Psoas muscle (tissue), 7 donors: ENCODE measurements at regions not wholly inside any gene's neighbourhood (a gene's known extent, or its start where the extent isn't known, plus 50 kb on each side); places are given as distances from the start of the nearest gene placed in this dataset.

Experiments used
- ATAC-seq, 4 donors: fragments of 200-7000 bp; cut with Tn5 transposase; one replicate each; pipeline ENCODE4 v1.9.1; 2020; ENCODE audit warnings: moderate library complexity in 3 of 4, mild to moderate bottlenecking in 2 of 4
- DNase-seq, 2 donors: peaks; one replicate each; pipeline ENCODE4 v3.0.0-alpha.2; 2020
- H3K27ac ChIP-seq: fragments of 200-600 bp; one replicate; pipeline ENCODE4 v1.8.0; 2022
- H3K27me3 ChIP-seq, 3 donors: fragments of 200-600 bp in 1 of 3; one replicate each; pipeline versions ENCODE4 v1.6.1 to v1.8.0; 2013 to 2022; ENCODE audit warnings: low read length in 2 of 3, mild to moderate bottlenecking in 2 of 3, moderate library complexity in 1 of 3; ENCODE audit not compliant: insufficient read depth in 3 of 3
- H3K36me3 ChIP-seq, 2 donors: fragments of 200-600 bp in 1 of 2; one replicate each; pipeline versions ENCODE4 v1.6.1 to v1.8.0; 2013 to 2022; ENCODE audit warnings: low read depth in 1 of 2, mild to moderate bottlenecking in 1 of 2, moderate library complexity in 1 of 2; ENCODE audit not compliant: insufficient read depth in 1 of 2
- H3K4me1 ChIP-seq: fragments of 200-600 bp; one replicate; pipeline ENCODE4 v1.8.0; 2022
- H3K4me3 ChIP-seq: fragments of 200-600 bp; one replicate; pipeline ENCODE4 v1.8.0; 2022; ENCODE audit warnings: mild to moderate bottlenecking
- H3K9me3 ChIP-seq: fragments of 200-600 bp; one replicate; pipeline ENCODE4 v1.8.0; 2022
- CTCF ChIP-seq: fragments of 200-600 bp; IDR thresholded peaks from one replicate; pipeline ENCODE4 v1.8.0; 2022; ENCODE audit warnings: antibody characterized with exemption
- WGBS, 3 donors: extraction: QIAGEN DNeasy Blood & Tissue Kit; methylation state at CpG; one replicate each; pipeline versions ENCODE4 v1.1.6 to v1.1.7; 2013; 5-methylcytosine and 5-hydroxymethylcytosine counted together
- intact Hi-C, 2 donors: fragments of 100-400 bp; cut with DNase I; formaldehyde crosslinking; loops; one replicate each; pipeline versions ENCODE4 v1.11.0 to v1.14.2; 2022
- donor health status: healthy with polysubstance abuse.
- donor health status: DM: no; HTN: no; CAD: no; lungs with moderate emphysema.
- donor health status: Bipolar disorder and iron deficiency.
- donor health status: healthy.
- donor health status: DM: yes; HTN: yes; CAD: no.
- donor health status: DM: no; HTN: no; CAD: no.
- donor health status: DM: yes; HTN: yes; CAD: no.

- DNase-seq = no peak
- no peak overlapping the region for H3K4me3 ChIP-seq
Measured at GRCh38 chr15:70277556-70277955, 179.8 kb upstream of the TLE3 start.

GRCh38 chr15:70276401-70276800 is 178.7 kb upstream of the TLE3 start:
- Histone ChIP-seq H3K9me3 (no peaks in the 10 kb centered on the region), H3K4me1 (peaks cover 2% of the 10 kb centered on the region), H3K27ac (no peak overlapping the region), H3K27me3 (no peaks in the 10 kb centered on the region), H3K36me3 (no peaks in the 10 kb centered on the region), H3K4me3 (no peak overlapping the region)
- ATAC-seq = no peak
- intact Hi-C loops = no loop called here
- DNase-seq = no peak
- WGBS, 3 donors = 96 to 98% (median 97%) methylated on average over 3 of the region's 3 CpGs
- no peak for TF ChIP-seq CTCF

More at GRCh38 chr15:70277556-70277955, 179.8 kb upstream of the TLE3 start:
- H3K36me3 ChIP-seq = no peaks in the 10 kb centered on the region
- WGBS, 3 donors = 93 to 98% (median 98%) methylated on average over 8 of the region's 8 CpGs
- H3K4me1 ChIP-seq = no peaks in the 10 kb centered on the region
- H3K27ac ChIP-seq = no peak overlapping the region
- no peak for ATAC-seq
- H3K9me3 ChIP-seq = no peaks in the 10 kb centered on the region
- no peaks in the 10 kb centered on the region for H3K27me3 ChIP-seq
- TF ChIP-seq CTCF = no peak
- intact Hi-C loops = no loop called here

GRCh38 chr15:70275461-70276138 is 177.9 kb upstream of the TLE3 start:
- no peaks in the 10 kb centered on the region for H3K36me3 ChIP-seq
- no peak overlapping the region for H3K4me3 ChIP-seq
- H3K27me3 ChIP-seq = no peaks in the 10 kb centered on the region
- intact Hi-C loops = no loop called here
- DNase-seq (no peak), ATAC-seq (no peak)
- 90 to 91% (median 91%) methylated on average over 8 of the region's 8 CpGs for WGBS, 3 donors
- H3K27ac ChIP-seq = no peak overlapping the region
- peaks cover 10% of the 10 kb centered on the region for H3K4me1 ChIP-seq
- TF ChIP-seq CTCF = no peak
- no peaks in the 10 kb centered on the region for H3K9me3 ChIP-seq

GRCh38 chr15:70274908-70275307 is 177.2 kb upstream of the TLE3 start:
- intact Hi-C loops = no loop called here
- H3K4me1 ChIP-seq = peaks cover 10% of the 10 kb centered on the region
- ATAC-seq (no peak), DNase-seq (no peak)
- H3K27ac ChIP-seq = no peak overlapping the region
- H3K27me3 ChIP-seq = no peaks in the 10 kb centered on the region
- 77 to 98% (median 80%) methylated on average over 4 of the region's 4 CpGs for WGBS, 3 donors
- no peaks in the 10 kb centered on the region for H3K9me3 ChIP-seq
- no peaks in the 10 kb centered on the region for H3K36me3 ChIP-seq
- TF ChIP-seq CTCF = no peak
- no peak overlapping the region for H3K4me3 ChIP-seq
